ENCODE measurements at regions not wholly inside any gene's neighbourhood (a gene's known extent, or its start where the extent isn't known, plus 50 kb on each side); places are given as distances from the start of the nearest gene placed in this dataset.

- no peak for TF ChIP-seq ZNF462 (CRISPR knock-in tag; IDR thresholded peaks at IDR 0.05)
- no peak for TF ChIP-seq EZH2phosphoT487 (IDR thresholded peaks at IDR 0.05; ENCODE audit: unreplicated experiment)
- no peak for TF ChIP-seq ZNF114 (CRISPR knock-in tag; IDR thresholded peaks at IDR 0.05)
- TF ChIP-seq ZNF331 (CRISPR knock-in tag; IDR thresholded peaks at IDR 0.05; ENCODE audit: low read depth): no peak
- no peak for TF ChIP-seq STAT1 (IDR thresholded peaks at IDR 0.05; ENCODE audit: unreplicated experiment)
- TF ChIP-seq ETS1 (IDR thresholded peaks at IDR 0.05): no peak
- TF ChIP-seq CREB1 (CRISPR knock-in tag; IDR thresholded peaks at IDR 0.05; ENCODE audit: low read depth): no peak
- no peak for TF ChIP-seq NANOG (IDR thresholded peaks at IDR 0.05; ENCODE audit: borderline replicate concordance)
- no peak for TF ChIP-seq JUNB (IDR thresholded peaks at IDR 0.05; ENCODE audit: unreplicated experiment)
These were observed 66.1 kb upstream of the JCAD start (continued) for GRCh38 chr10:30125496-30125895.

- peaks cover 2% of the 10 kb centered on the region for H3K27me3 Mint-ChIP-seq (ENCODE audit: insufficient read depth, low read depth, poor library complexity)
- TF ChIP-seq JUNB (IDR thresholded peaks at IDR 0.05; ENCODE audit: unreplicated experiment) (no peak), REST (IDR thresholded peaks at IDR 0.05; ENCODE audit: unreplicated experiment) (no peak), ZNF331 (CRISPR knock-in tag; IDR thresholded peaks at IDR 0.05; ENCODE audit: low read depth) (no peak), ETS1 (IDR thresholded peaks at IDR 0.05) (no peak), CREB1 (CRISPR knock-in tag; IDR thresholded peaks at IDR 0.05; ENCODE audit: low read depth) (no peak), ZNF114 (CRISPR knock-in tag; IDR thresholded peaks at IDR 0.05) (no peak), STAT1 (IDR thresholded peaks at IDR 0.05; ENCODE audit: unreplicated experiment) (no peak), EZH2 (IDR thresholded peaks at IDR 0.05; ENCODE audit: low read depth, unreplicated experiment) (no peak), NANOG (IDR thresholded peaks at IDR 0.05; ENCODE audit: borderline replicate concordance) (no peak), POLR2AphosphoS5 (IDR thresholded peaks at IDR 0.05; ENCODE audit: low read depth) (no peak), EZH2phosphoT487 (IDR thresholded peaks at IDR 0.05; ENCODE audit: unreplicated experiment) (no peak)
These were observed 65.3 kb upstream of the JCAD start for GRCh38 chr10:30124704-30125103.

More at GRCh38 chr10:30124704-30125103, 65.3 kb upstream of the JCAD start:
- ATAC-seq (no peak), DNase-seq (ENCODE audit: low spot score) (no peak)
- no peaks in the 10 kb centered on the region for H3K27me3 ChIP-seq (ENCODE audit: insufficient read depth)
- H3K4me3 ChIP-seq: no peak overlapping the region
- H3K4me3 Mint-ChIP-seq: no peak overlapping the region
- no peaks in the 10 kb centered on the region for H3K4me1 Mint-ChIP-seq
- no peaks in the 10 kb centered on the region; the same call in 2 of the 3 replicates for H3K9me3 Mint-ChIP-seq
- H3K4me2 ChIP-seq: no peak overlapping the region
- no peaks in the 10 kb centered on the region for H3K4me1 ChIP-seq (ENCODE audit: insufficient read depth)
- H3K27ac Mint-ChIP-seq: no peak overlapping the region
- no peak overlapping the region for H2AFZ ChIP-seq
- H3K36me3 ChIP-seq (ENCODE audit: insufficient read depth): no peaks in the 10 kb centered on the region
- no peaks in the 10 kb centered on the region for H3F3A ChIP-seq (replicated peaks; ENCODE audit: low read depth)
- H3K79me2 ChIP-seq (replicated peaks; ENCODE audit: insufficient read depth): no peaks in the 10 kb centered on the region
- no peak overlapping the region for H3K27ac ChIP-seq (ENCODE audit: low read depth)
- no peaks in the 10 kb centered on the region; the same call in 2 of the 3 replicates for H3K36me3 Mint-ChIP-seq (ENCODE audit: low read depth)
- H4K20me1 ChIP-seq (replicated peaks; ENCODE audit: insufficient read depth): no peaks in the 10 kb centered on the region
- H3K9me2 ChIP-seq (ENCODE audit: insufficient read depth): no peaks in the 10 kb centered on the region; the same call in 1 of the 2 replicates

All from GM23338 (cell line).